BJ (cell line): ENCODE measurements at regions not wholly inside any gene's neighbourhood (a gene's known extent, or its start where the extent isn't known, plus 50 kb on each side); places are given as distances from the start of the nearest gene placed in this dataset.

Experiments
- CTCF ChIA-PET: fragments of 350-600 bp; formaldehyde crosslinking; extraction: SDS; loops from one replicate; lab custom pipeline; 2021; ENCODE audit warnings: antibody characterized with exemption, inconsistent platforms; lab: Yijun Ruan, JAX
- POLR2A ChIA-PET: fragments of 300-600 bp; sonication (Branson Sonifier 250); formaldehyde crosslinking; extraction: SDS; loops from one replicate; lab custom pipeline; 2021; ENCODE audit warnings: antibody characterized with exemption; lab: Charles Lee
- DNase-seq: peaks from one replicate; pipeline ENCODE4 v3.0.0-alpha.2; 2011; ENCODE audit warnings: low read depth
- H3K27me3 ChIP-seq: 2 replicates; pipeline ENCODE4 v1.6.0; 2011; ENCODE audit warnings: low read length; ENCODE audit not compliant: control insufficient read depth, insufficient read depth
- H3K36me3 ChIP-seq: 2 replicates; pipeline ENCODE4 v1.5.1; 2011; ENCODE audit warnings: low read length; ENCODE audit not compliant: control insufficient read depth, insufficient read depth
- H3K4me3 ChIP-seq: 2 replicates; pipeline ENCODE4 v1.5.1; 2011; ENCODE audit warnings: low read depth, mild to moderate bottlenecking, control low read depth, low read length
- CTCF ChIP-seq: IDR thresholded peaks from 2 replicates; pipeline ENCODE4 v1.5.1; 2011; ENCODE audit warnings: low read depth, mild to moderate bottlenecking, control low read depth, inconsistent platforms, low read length, moderate library complexity; ENCODE audit not compliant: insufficient read depth

- no peak for TF ChIP-seq CTCF
- H3K4me3 ChIP-seq = no peak overlapping the region
- H3K36me3 ChIP-seq = no peaks in the 10 kb centered on the region
- DNase-seq = no peak
- POLR2A ChIA-PET = interaction anchor here (0.6 to 0.9 kb wide), 2 partner anchors 14 to 21 kb away, joined by 3 read pairs; no protein-coding TSS in a partner anchor
- no peaks in the 10 kb centered on the region for H3K27me3 ChIP-seq
- CTCF ChIA-PET = interaction anchor here (1.1 to 1.2 kb wide), 3 partner anchors 9 to 193 kb away, joined by 3 to 5 read pairs (median 4); no protein-coding TSS in a partner anchor
Measured at GRCh38 chr9:17019398-17019797, 115.4 kb upstream of the CNTLN start.

DNA sequence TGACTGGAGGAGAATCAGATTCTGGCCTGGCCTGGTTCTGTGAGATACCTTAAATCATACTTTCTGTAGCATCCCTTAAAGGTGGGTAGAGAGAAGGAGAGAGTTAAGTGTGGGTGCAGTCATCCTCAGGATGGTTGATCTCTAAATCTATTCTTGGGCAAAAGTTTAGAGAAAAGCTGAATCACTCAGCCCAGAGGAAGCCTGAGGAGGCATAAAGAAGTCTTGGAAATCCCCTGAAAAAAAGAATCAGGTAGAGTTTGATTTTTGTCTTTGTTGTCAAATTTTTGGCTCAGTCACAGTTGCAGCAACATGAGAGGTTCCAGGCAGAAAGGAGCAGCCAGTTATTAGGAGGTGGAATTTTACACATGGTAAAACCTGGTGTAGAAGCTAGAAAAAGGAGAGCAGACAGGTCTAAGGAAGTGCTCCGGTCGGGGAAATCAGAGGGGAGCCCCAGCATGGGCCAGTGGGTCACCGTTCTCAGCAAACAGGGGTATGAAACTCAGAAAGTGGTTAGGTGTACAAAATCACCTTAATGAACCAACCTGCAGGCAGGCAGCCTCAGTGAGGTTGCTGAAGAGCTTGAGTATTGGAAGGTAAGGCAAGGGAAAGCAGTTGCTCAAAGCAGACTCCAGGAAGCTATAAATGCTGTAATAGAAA lies 116.2 kb upstream of the CNTLN start:
- ChIA-PET CTCF (interaction anchor here (1.1 to 1.2 kb wide), 3 partner anchors 8 to 192 kb away, joined by 3 to 5 read pairs (median 4); no protein-coding TSS in a partner anchor), POLR2A (interaction anchor here (0.6 to 0.9 kb wide), 2 partner anchors 13 to 21 kb away, joined by 3 read pairs; no protein-coding TSS in a partner anchor)
- no peak for TF ChIP-seq CTCF
- Histone ChIP-seq H3K36me3 (no peaks in the 10 kb centered on the region), H3K4me3 (no peak overlapping the region), H3K27me3 (no peaks in the 10 kb centered on the region)
- no peak for DNase-seq

DNA sequence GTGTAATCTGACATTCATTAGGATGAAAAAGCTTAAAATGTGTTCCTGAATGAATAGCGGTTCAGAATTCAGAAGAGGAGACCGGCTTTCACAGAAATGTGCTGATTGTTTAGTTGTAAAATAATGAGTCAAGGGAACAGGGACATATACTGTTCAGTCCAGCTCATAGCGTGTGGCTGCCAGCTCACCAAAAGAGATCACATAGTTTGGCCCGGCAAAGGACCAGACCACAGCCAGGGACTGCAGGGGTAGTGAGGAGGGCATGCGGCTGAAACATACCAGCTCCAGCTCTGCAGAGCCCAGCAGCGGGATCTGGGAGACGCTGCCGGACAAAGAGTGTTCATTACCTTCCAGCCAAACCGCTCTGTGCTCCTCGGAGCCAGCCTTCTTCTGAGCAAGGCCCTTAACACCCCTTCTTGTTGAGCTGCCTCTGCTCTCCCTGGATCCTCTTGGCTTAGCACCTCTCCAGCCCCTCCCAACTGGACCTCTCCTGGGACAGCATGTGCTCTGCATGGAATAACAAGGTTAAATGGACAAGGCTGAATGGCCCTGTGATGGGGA lies 116.8 kb upstream of the CNTLN start:
- no peak overlapping the region for H3K4me3 ChIP-seq
- H3K27me3 ChIP-seq = no peaks in the 10 kb centered on the region
- CTCF ChIA-PET = interaction anchor here (1.2 kb wide), 2 partner anchors 8 to 10 kb away, joined by 3 to 4 read pairs; no protein-coding TSS in a partner anchor
- POLR2A ChIA-PET = interaction anchor here (1.1 kb wide), 1 partner anchor 14 kb away, joined by 3 read pairs; no protein-coding TSS in a partner anchor
- DNase-seq = peak; percentile 50
- no peaks in the 10 kb centered on the region for H3K36me3 ChIP-seq
- no peak for TF ChIP-seq CTCF

GRCh38 chr9:17013891-17014290 lies 120.9 kb upstream of the CNTLN start:
- no peak overlapping the region for H3K4me3 ChIP-seq
- no peaks in the 10 kb centered on the region for H3K36me3 ChIP-seq
- no peaks in the 10 kb centered on the region for H3K27me3 ChIP-seq
- POLR2A ChIA-PET = no interaction called here
- TF ChIP-seq CTCF = no peak
- no peak for DNase-seq
- CTCF ChIA-PET = interaction anchor here (1.4 kb wide), 1 partner anchor 9 kb away, joined by 4 read pairs; no protein-coding TSS in a partner anchor

DNA sequence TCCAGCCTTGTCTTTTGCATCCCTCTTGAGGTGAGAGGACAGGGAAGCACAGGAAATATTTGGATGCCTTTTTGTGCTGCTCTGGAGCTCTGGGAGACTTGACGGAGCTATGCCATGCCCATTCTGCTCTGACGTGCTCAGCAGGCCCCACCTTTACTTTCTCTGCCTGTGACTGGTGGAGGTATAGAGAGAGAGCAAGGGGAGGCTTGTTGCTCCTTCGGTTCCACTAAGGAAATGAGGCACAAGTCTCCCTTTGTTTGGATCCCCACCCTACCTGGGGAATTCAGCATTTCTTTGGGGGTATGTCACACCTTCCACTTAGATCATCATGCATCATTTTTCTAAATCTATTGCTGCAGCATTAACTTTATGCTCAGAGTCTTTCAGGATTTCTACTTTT lies 121.8 kb upstream of the CNTLN start:
- ChIA-PET POLR2A (no interaction called here), CTCF (no interaction called here)
- DNase-seq = no peak
- Histone ChIP-seq H3K4me3 (no peak overlapping the region), H3K36me3 (no peaks in the 10 kb centered on the region), H3K27me3 (no peaks in the 10 kb centered on the region)
- TF ChIP-seq CTCF = no peak
